ENCODE measurements at regions not wholly inside any gene's neighbourhood (a gene's known extent, or its start where the extent isn't known, plus 50 kb on each side); places are given as distances from the start of the nearest gene placed in this dataset.
"Not testable (repeated sequence)": the region's sequence is repeated elsewhere in the genome, so short reads cannot be mapped to it uniquely, and the experiment has no call there.

DNA sequence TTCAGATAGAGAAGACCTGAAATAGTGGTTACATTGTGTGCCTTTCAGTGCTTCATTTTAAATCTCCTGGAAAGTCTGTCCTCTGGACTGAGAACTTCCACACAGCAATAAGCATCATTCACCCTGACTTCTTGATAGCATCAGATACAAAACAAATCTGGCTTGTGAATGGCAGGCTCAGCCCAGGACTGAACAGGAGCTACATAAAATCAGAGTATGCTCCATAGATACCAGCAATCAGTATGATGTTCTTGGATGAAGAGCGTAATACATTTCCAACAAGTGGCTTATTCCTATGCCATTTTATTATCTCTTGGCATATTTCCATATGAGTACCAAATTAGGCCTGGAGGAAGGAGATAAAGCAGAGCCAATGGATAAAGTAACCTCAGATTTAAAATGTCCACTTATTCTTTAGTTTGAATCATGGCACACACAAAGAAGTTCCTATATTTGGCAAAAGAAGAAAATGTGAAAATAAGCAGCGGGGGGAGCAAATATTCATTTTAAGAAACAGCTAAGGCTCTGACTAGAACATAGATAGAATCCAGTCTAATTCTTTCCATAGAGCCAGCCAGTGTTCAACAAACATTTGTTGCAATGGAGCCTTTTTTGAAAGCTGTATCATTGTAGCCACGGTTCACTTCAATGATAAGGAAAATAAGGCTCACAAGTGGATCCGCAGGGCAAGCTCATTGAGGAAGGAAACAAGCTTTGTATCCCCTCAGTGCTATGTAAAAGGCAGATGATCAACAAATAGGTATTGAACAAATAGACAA is 230.8 kb upstream of the CHAC2 start:
- no peak for DNase-seq

DNA sequence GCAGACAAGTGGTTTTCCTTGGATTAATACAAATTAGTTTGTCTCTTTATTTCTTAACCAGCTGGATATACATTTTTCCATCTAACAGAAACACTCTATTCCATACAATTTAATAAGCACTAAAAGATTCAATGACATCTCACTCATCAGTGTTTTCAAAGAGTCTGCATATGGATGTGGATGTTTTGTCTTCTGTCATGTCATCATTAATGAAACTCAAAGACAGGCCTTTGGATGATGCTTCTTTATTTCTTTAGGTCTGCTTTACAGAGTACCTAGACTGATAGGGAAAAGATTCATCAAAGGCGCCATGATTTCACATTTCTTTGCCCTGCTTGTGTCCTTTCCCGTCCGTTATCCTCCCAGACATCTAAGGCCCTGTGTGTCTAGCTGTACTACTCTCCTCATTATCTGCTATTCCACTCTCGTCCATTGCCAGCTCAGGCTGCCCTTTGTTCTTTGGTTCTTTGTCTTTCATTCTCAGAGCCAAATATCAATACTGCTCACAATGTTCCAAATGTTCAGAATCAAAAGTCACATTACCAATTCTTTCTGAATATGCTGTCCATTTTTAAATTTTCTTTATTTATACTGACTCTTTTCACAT is 232.3 kb upstream of the CHAC2 start:
- DNase-seq = no peak

DNA sequence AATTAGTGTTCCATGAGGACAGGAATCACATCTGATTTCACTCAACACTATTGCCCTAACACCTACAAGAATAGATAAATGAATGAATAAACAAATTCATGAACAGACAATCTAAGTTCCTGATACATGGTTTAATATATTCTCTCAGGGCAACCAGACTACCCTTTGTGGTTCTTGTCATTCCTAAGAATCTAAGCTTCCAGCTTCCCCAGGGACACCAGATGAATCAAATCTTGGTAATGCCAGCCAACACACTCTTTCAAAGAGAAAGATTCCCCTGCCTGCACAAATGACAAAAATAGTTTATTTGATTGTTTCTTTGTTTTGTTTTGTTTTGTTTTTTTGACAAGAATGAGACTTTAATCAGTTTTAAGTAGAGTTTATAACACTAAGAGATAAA is 237.5 kb upstream of the CHAC2 start:
- no peak for DNase-seq

DNA sequence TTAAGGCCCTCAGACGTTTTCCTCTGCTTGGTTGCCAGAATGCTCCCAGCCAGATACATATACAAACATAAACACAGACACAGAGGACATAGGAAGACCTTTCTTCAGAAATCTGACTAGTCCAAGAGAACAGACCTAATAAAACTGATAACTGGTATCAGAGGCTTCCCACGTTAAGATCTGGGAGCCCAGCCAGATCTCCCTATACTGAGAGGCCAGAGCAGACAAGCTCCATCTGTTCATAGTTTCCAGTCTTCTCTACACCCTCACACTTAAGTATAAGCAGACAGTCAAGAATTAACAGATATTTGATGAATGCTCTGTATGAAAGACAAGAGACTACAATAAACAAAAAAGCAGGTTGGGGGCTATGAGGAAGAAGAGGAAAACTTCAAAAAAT is 240.5 kb upstream of the CHAC2 start:
- DNase-seq = no peak

DNA sequence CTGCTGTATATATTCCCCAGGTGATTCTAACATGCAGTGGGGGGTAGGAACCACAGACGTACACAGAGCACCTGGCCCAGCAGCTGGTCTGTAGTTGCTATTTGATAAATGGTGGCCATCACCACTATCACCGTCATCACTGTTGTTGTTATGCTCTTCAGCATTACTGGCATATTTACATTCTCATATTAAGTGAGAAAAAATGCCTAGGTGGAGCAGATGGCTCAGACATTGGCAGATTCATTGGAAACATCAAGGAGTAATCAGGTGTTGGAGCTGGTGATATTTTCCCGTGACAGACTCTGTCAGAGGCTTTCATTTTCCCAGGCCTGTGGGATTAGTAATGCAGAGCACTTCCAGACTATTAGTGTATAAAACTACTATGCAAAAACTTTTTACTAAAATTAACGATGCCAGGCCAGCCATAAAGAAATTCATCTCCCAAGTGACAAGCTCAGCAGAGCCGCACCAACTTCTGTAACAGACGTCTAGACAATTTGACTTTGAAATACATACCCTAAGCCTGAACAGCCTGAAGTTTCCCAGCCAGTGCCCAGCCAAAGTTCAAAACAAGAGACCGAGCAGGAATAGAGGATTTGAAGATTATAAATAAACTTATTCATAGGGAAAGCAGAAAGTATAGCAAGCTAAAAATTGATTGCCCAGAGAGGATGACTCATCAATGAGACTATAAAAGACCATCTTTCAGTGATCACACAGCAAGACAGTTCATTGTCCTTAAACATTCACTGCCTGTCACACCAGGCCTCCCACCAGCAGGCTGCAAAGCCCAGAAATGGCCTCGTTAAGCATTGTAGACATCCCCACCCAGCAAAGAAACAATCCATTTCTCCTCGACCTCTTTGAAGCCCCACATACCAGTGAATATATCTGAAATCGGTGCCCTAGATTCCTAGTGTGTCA is 247.4 kb upstream of the CHAC2 start:
- peak; percentile 9 for DNase-seq

DNA sequence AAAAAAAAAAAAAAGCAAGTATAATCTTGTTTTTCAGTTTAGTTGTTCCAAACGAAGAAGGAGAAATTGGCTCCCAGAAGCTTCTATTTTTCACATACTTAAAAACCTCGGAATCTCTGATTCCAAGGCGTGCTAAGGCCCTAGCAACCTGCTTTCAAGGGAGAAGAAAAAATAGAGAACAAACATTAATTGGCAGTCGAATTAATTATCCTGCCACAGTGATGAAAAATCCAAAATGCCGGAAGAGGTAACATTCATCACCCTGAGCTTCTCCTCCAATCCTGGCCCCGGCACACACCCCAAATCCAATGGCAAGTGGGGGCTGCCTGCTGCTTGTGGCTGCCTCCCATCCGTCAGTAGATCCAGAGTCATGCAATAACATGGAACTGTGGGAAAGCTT is 250.2 kb upstream of the CHAC2 start:
- DNase-seq = no peak

DNA sequence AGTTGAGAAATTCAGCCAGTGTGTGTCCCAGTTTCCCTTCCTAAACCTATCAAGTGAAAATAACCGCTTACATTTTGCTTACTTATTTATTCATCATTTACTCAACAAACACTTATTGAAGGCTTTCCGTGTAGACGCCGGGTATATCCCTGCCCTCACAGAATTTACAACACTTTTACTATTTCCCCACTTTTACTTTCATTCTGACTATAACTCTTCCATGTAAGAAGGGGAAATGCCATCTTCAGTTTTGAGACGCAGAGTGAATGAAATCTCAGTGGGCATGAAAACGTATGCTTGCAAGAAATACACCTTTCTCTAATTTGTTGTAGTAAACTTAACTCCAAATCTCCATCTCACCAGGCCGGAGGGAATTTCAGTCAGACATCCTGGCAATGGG is 251.0 kb upstream of the CHAC2 start:
- no peak for DNase-seq

DNA sequence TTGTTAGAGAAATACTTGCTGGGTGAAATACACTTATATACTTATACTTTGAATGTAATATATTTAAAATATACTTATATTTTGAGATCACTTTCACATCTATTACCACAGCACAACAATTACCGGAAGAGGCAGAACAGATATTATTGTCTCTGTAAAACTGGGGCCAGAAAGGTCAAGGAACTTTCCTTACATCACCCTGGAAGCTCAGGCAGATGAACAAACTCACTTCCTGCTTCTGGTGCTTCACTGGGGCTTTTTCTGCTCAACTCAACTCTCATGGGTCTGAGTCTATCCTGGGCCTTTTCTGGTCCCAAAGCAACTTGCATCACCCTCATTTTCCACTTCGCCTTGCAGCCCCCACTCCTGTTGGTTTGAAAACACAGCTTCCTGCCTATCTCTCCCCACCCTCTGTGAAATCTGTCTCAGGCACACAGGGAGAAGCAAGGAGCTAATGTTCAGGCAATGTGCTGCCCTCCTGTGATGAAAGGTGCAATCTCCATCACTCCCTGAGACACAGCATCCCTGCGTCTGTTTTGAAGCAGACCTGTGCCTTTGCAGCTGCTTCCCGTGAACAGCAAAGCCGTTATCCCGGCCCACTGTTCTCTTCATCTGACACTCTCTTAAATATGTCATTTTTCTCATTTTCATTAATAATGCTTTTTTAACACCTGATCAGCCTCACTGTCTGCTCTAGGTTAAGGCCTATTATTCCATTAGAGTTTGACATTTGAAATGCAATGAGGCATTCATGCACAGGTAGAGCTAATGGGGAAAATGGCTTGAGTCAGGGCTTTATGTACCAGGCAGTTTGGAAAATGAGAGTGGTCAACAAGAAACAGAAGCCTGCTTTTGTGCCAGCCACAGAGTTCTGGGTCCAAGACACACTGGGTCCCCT is 251.9 kb upstream of the CHAC2 start:
- no peak for DNase-seq

DNA sequence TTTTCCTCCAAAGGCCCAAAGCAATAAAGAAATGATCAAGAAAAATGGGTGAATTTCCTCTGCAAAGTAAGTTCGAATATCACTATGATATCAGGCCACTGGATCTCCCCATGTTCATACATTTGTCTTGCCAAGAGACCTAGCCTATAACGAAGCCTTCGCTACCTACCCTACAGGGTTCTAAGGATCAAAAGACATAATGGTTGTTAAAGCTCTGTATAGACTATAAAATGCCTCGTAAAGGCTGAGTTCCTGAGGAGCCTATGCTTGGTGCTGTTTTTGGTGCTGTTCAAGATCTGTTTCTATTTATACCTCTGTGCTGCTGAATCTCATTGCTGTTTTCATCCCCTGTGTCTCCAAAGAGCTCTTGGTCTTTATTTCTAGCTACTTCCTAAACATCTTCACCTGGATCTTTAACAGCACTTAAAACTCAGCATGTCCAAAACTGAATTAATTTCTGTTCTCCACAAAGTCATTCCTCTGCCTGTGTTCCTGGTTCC is 254.4 kb upstream of the CHAC2 start:
- no peak for DNase-seq

DNA sequence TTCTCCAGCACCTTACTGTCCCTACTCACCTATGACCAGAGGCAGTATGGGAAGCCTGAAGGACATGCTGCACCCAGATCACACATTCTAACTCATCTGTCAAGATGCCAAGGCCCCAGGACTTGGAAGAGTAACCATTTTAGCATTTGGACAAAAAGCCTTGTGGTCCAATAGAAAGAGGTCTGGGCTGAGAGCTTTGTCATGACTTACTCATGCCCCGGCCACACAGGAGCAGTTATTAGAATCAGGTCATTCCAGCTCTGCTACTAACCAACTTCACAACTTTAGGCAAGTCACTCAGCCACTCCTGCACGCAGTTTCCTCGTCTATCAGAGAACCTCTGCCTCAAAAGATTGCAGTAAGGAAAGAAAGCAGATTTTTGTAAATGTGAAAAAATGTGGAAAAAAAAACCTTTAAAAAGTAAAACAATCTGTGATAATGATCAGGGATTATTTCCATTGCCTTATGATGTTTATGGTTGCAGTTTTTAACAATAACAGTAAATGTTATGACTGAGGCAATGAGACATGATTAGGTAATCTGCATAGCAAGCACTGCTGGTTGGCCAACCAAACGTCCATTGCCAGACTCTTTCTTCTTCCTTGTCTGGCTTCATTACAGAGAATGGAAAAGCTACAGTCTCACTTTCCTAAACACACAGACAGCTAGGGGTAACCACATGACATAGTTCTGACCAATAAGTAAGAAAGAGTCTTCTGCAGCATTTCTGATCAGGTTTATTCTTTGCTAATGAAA is 255.4 kb upstream of the CHAC2 start:
- no peak for DNase-seq

DNA sequence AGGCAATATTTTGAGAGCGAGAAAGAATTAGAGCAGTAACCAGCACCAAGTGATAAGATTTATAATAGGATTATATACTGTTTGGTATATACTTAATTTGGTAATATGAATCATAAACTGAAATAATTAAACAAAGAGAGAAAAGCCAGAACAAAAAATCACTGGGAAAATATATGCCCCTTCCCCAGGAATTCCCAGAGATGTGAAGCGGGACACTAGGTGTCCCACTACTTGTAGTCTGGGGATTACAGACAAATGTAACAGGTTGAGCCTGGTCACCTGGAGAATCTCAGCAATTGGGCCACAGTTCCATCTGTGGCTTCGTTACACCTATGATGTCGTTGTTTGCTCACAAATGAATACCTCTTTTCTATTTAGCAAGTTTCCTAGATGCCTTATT is 256.1 kb upstream of the CHAC2 start:
- DNase-seq = no peak

DNA sequence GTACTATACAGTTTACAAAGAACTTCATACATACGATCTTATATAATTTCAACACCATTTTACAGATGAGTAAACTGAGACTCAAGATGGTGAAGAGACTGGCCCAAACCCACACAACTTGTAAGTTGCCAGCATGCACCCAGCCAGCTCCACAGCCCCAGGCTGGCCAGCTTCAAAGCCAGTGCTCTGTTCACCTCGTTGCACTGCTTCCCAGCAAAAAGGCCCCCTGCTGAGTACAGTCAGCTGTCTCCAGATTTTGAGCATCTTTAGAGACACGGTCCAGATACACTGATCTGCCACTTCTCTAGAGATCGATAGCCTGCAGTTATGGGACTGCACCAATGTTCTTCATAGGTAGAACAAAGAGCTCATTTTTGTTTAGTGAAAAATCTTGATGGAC is 257.2 kb upstream of the CHAC2 start:
- no peak for DNase-seq

DNA sequence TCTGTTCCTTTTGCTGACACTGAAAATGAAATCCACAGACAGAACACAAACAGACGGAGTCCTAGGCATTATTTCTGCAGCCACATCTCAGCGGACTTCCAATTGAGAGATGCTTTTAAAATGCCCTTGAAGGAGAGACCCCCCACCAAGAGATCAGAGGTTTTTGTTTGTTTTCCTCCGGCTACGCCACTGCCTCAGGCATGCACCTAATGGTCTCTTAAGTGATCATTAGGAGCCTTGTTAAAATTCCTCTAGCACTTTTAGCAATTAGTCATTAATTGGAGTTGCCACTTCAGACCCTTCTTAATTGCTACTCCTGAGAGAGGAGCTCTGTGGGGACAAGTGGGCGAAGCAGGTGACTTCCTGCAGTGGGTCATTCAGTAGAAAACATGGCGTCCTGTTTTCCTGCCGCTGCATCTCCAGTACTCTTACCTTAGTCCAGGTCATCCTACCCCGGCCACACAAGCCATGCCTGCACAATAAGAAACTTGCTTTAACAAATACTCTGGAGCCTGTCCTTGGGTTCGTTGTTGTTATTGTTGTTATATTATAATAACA is 257.7 kb upstream of the CHAC2 start:
- no peak for DNase-seq

DNA sequence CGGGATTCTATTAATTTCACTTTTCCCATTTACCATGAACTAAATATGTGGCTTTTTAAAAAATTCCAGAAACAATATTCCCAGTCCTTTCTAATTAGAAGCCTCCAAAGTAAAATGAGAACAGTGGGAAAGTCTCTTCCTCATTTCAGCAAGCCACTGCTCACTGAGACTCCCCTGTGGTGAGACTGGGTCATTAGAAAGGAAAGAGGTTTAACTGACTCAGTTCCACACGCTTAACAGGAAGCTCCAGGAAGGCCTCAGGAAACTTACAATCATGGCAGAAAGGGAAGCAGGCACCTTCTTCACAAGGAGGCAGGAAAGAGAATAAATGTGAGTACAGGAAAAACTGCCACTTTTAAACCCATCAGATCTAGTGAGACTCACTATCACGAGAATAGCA is 258.9 kb upstream of the CHAC2 start:
- no peak for DNase-seq

DNA sequence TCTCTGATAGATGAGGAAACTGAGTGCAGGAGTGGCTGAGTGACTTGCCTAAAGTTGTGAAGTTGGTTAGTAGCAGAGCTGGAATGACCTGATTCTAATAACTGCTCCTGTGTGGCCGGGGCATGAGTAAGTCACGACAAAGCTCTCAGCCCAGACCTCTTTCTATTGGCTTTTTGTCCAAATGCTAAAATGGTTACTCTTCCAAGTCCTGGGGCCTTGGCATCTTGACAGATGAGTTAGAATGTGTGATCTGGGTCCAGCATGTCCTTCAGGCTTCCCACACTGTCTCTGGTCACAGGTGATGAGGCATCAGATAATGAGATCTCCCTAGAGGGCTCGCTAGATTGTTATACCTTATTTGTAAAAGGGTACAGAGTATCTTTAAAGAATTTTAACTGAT is 260.5 kb upstream of the CHAC2 start:
- DNase-seq = not testable (repeated sequence)

DNA sequence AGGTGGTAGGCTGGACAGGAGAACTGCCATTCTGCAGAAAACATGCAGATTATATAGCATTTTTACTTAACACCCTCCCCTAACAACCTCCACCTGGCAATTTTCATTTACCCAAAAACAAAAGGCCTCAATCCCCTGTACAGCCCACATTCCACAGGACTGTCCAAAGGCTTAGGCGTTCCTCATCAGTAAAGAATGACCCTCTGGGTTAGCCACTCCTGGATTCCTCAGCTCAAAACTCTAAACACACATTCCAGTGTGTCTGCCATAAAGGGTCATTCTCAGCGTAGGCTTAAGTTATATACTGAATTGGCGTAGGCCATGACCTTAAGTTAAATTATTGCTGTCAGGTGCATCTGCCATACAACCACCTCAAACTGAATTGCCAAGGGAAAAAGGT is 261.8 kb upstream of the CHAC2 start:
- DNase-seq = no peak

DNA sequence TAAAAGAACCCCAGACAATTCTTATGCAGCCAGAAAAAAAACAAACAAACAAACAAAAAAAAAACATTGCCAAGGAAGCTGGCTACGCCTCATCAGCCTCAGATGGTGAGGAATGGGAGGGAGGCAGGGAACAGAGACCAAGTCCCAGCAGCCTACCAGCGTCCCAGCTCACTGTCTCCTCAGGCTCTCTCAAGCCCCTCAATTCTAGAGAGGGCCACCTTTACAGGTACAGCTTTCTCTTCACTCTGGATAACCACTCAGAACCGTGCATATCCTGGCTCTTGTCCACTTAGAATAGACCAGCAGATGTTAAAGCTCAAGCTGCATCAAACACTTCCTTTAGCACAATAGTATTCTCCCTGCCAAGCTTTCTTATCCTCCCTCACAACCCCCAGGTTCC is 263.1 kb upstream of the CHAC2 start:
- no peak for DNase-seq

DNA sequence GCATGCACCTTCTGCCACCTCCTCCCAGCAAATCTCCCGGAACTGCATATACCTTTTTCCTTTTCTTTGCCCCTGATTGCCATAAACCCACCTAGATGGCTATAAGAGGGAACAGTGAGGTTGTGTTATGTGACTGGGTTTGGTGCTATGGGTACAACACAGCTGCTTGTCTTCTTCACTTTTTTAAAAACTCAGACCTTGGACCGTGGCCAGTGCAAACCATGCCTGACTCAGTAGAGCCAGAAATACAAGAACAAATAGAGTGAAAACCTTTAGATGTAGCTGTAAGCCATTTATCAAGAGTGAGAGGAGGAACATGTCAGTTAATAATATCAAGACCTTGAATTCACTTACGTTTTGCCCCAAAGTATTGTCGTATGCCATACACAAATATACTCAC is 267.4 kb upstream of the CHAC2 start:
- no peak for DNase-seq

DNA sequence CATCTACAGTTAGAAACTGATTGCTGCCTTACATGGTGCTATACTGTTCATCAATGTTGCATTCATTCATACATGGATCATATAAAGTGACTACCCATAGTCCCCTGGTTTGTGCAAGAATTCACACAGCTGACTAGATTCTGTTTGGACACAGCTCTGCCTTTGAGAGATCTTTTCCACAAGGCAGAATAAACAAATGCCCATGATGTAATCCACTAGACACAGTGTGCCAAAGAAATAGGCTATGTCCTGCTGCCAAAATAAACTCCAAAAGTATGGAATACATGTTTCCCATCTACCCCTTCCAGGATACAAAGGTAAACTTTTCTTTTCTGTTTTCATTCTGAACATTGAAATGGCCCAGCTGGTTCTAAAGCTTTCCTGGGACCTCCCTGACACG is 269.4 kb upstream of the CHAC2 start:
- DNase-seq = no peak

DNA sequence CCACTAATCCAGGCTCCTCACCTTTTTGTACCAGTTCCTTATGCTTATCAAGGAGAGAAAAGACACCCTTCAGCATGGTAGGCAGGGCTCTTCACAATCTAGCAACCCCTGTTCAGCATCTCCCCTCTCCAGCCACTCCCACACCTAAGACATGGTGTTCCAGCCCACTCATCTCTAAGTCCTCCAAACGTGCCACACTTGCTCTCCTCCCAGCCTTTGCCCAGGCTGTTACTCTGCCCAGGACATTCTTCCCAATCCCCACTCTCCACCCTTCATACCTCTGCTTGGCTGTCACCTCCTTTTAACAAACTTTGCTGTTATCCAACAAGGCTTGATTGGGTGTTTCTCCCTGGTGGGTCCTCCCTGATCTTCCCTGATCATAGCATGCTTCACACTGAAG is 270.6 kb upstream of the CHAC2 start:
- no peak for DNase-seq

DNA sequence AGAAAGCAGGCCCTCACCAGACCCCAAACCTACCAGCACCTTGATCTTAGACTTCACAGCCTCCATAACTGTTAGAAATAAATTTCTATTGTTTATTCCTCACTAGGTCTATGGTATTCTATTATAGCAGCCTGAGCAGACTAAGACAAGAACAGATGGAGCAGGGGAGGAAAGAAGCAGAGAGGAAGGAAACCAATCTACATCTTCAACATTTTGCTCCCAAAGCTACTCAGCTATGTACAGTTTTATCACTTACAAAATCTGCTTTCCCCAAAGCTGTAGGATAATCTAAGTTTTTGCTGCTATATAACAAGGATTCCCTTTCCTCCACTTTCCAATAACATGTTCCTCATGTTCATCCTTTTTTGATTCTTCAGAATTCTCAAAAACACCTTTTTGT is 274.4 kb upstream of the CHAC2 start:
- no peak for DNase-seq
